Testis (tissue), 2 donors: ENCODE measurements at regions not wholly inside any gene's neighbourhood (a gene's known extent, or its start where the extent isn't known, plus 50 kb on each side); places are given as distances from the start of the nearest gene placed in this dataset.

Experiments used
- DNase-seq: peaks from one replicate; pipeline ENCODE4 v3.0.0-alpha.2; 2019
- H3K27ac ChIP-seq, 2 donors: fragments of 200-600 bp; sonication (generic); one replicate each; pipeline ENCODE4 v1.5.1; 2019
- H3K27me3 ChIP-seq: fragments of 200-600 bp; sonication (generic); one replicate; pipeline ENCODE4 v1.5.1; 2019
- H3K36me3 ChIP-seq: fragments of 200-600 bp; sonication (generic); one replicate; pipeline ENCODE4 v1.5.1; 2017; ENCODE audit warnings: low read depth; ENCODE audit errors: missing control alignments
- H3K4me1 ChIP-seq: fragments of 200-600 bp; sonication (generic); one replicate; pipeline ENCODE4 v1.5.1; 2019
- H3K4me3 ChIP-seq, 2 donors: fragments of 200-600 bp; sonication (generic); one replicate each; pipeline ENCODE4 v1.5.1; 2017 to 2019
- H3K9me3 ChIP-seq: fragments of 200-600 bp; sonication (generic); one replicate; pipeline ENCODE4 v1.5.1; 2017
- CTCF ChIP-seq, 3 experiments: fragments of 450-650 bp in 2 of 3; fragments of 200-600 bp in 1 of 3; sonication (generic) in 1 of 3; IDR thresholded peaks; one replicate each; pipeline ENCODE4 v1.5.1; 2016 to 2019; ENCODE audit warnings: antibody characterized with exemption in 3 of 3, mild to moderate bottlenecking in 2 of 3, moderate library complexity in 1 of 3
- POLR2A ChIP-seq: fragments of 450-650 bp; IDR thresholded peaks from one replicate; pipeline ENCODE4 v1.6.1; 2017; ENCODE audit warnings: antibody characterized with exemption, mild to moderate bottlenecking, moderate library complexity
- WGBS, 2 donors: methylation state at CpG; one replicate each; pipeline ENCODE4 v1.1.5; 2018; 5-methylcytosine and 5-hydroxymethylcytosine counted together
- intact Hi-C: fragments of 100-400 bp; cut with DNase I; formaldehyde crosslinking; loops from one replicate; pipeline ENCODE4 v1.15.1; 2023; ENCODE audit warnings: low total_unique reads

DNA sequence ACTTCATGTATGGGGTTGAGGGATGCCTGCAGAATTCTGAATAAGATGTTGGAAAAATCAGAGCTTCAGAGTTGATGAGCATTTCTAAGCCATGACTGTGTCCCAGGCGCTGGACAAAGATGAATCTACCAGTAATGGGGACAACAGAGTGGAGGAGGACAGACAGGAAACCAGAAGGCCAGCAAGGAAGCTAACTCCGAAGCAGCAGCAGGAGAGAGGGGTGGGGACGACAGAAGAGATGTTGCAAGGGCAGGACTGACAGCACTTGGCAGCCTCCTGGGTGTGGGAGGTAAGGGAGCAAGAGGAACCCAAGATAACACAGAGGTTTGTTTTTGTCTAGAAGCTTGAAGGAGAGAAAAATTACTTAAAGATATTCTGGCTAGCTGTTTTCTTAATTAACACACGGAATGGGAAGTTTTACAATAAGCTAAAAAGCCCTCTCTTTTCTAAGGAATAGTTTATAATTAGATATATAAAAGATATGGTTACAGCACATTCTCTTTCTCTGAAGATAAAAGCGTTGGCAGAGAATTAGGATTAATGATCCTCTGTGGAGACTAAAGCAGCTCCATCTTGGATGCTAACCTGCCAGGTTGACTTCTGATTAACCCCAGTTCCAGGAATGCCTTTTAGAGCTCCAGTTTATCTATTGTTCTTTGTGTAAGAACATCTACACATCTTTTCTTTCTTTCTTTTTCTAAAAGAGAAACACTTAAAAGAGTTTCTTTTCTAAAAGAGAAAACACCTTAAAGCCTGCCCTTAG lies 92.7 kb downstream of the TENT5C start:
- H3K9me3 ChIP-seq, result no peaks in the 10 kb centered on the region
- no peak overlapping the region for H3K4me3 ChIP-seq
- H3K27me3 ChIP-seq, result no peaks in the 10 kb centered on the region
- H3K27ac ChIP-seq, result no peak overlapping the region
- no peaks in the 10 kb centered on the region for H3K36me3 ChIP-seq
- no peak for TF ChIP-seq CTCF (IDR thresholded peaks at IDR 0.05)
- TF ChIP-seq POLR2A, result no peak
- 46 to 49% methylated on average over 5 of the region's 5 CpGs for WGBS, 2 donors
- DNase-seq, result no peak
- intact Hi-C loops, result no loop called here
- no peaks in the 10 kb centered on the region for H3K4me1 ChIP-seq

DNA sequence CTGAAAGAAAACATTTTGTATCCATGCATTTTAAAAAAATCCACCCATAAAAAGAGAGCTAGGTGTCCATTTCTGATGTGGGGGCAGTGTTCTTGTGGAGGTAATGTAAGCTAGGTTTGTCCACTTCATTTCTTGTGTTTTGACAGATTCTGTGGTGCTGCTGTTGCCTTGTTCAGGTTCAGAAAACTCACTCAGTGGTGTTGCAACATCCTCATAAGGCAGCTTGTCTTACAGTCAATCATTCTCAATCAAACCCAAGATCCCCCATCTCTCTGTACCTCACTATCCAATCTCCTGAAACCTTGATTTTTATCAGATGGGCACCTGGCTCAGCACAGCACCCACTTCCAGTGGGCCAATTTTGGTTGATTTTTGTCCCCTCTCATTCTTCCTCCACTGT lies 94.1 kb downstream of the TENT5C start:
- Histone ChIP-seq H3K36me3 (no peaks in the 10 kb centered on the region), H3K9me3 (no peaks in the 10 kb centered on the region), H3K27ac (no peak overlapping the region), H3K4me1 (no peaks in the 10 kb centered on the region), H3K27me3 (no peaks in the 10 kb centered on the region), H3K4me3 (no peak overlapping the region)
- intact Hi-C loops, result no loop called here
- TF ChIP-seq CTCF (IDR thresholded peaks at IDR 0.05) (no peak), POLR2A (no peak)
- no peak for DNase-seq

DNA sequence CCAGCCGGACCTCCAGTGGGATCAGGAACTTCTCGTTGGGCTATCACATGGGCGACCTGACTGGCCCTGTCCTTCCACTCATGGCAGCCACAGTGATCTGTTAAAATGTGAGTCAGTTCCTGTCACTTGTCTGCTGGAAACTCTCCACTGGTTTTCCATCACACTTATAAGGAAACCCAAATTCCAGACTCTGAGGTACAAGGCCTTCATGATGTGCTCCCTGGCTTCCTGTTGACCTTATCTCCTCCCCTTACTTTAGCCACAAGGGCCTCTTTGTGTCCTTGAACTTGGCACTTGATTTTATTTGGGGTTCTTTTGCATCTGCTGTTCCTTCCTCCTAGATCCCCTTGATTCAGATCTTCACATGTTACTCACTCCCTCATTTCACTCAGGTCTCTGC lies 96.8 kb downstream of the TENT5C start:
- Histone ChIP-seq H3K27ac (no peak overlapping the region), H3K27me3 (no peaks in the 10 kb centered on the region), H3K36me3 (no peaks in the 10 kb centered on the region), H3K9me3 (no peaks in the 10 kb centered on the region), H3K4me3 (no peak overlapping the region), H3K4me1 (no peaks in the 10 kb centered on the region)
- DNase-seq, result no peak
- intact Hi-C loops, result no loop called here
- 94 to 97% methylated on average over 3 of the region's 3 CpGs for WGBS, 2 donors
- TF ChIP-seq CTCF (IDR thresholded peaks at IDR 0.05), result no peak

GRCh38 chr1:117707371-117707770 lies 101.5 kb downstream of the TENT5C start:
- intact Hi-C loops, result no loop called here
- Histone ChIP-seq H3K4me3 (no peak overlapping the region), H3K27me3 (no peaks in the 10 kb centered on the region), H3K4me1 (no peaks in the 10 kb centered on the region), H3K9me3 (no peaks in the 10 kb centered on the region), H3K27ac (no peak overlapping the region), H3K36me3 (no peaks in the 10 kb centered on the region)
- TF ChIP-seq CTCF (IDR thresholded peaks at IDR 0.05) (no peak), POLR2A (no peak)
- DNase-seq, result no peak
